Endothelial cell of umbilical vein (primary cell): ENCODE measurements at regions not wholly inside any gene's neighbourhood (a gene's known extent, or its start where the extent isn't known, plus 50 kb on each side); places are given as distances from the start of the nearest gene placed in this dataset.

Experiments
- EZH2 ChIP-seq: IDR thresholded peaks from 2 replicates; pipeline ENCODE4 v1.6.1; 2012; ENCODE audit warnings: borderline replicate concordance, low read depth, mild to moderate bottlenecking, moderate library complexity, low read length, inconsistent platforms; ENCODE audit not compliant: severe bottlenecking
- FOS ChIP-seq: IDR thresholded peaks from 2 replicates; pipeline ENCODE4 v1.6.1; 2011; ENCODE audit warnings: mild to moderate bottlenecking, low read length, moderate library complexity, borderline replicate concordance; ENCODE audit not compliant: insufficient read depth
- GATA2 ChIP-seq: IDR thresholded peaks from 2 replicates; pipeline ENCODE4 v1.7.0; 2011; ENCODE audit warnings: low read depth, mild to moderate bottlenecking, moderate library complexity, mixed read lengths, low read length; ENCODE audit not compliant: insufficient read length, insufficient read depth
- MYC ChIP-seq: IDR thresholded peaks from one replicate; pipeline ENCODE4 v1.6.1; 2011; ENCODE audit warnings: mild to moderate bottlenecking, low read depth, low read length
- POLR2A ChIP-seq: IDR thresholded peaks from 2 replicates; pipeline ENCODE4 v1.6.1; 2012; ENCODE audit warnings: low read depth, mild to moderate bottlenecking, control low read depth, low read length
- POLR2AphosphoS5 ChIP-seq: IDR thresholded peaks from 2 replicates; pipeline ENCODE4 v1.6.1; 2012; ENCODE audit warnings: low read depth, mild to moderate bottlenecking, control low read depth, low read length, moderate library complexity; ENCODE audit not compliant: insufficient read depth
- TF ChIP-seq, protein P1 (sequence below), 2 donors: IDR thresholded peaks; 1 replicate in 1 of 2; 2 replicates in 1 of 2; pipeline ENCODE4 v1.5.1; 2011; ENCODE audit warnings: low read length in 2 of 2, mild to moderate bottlenecking in 2 of 2, moderate library complexity in 2 of 2, control low read depth in 1 of 2, inconsistent platforms in 1 of 2, low read depth in 1 of 2; ENCODE audit not compliant: insufficient read depth in 1 of 2; ENCODE audit errors: extremely low read depth in 1 of 2
- TF ChIP-seq, protein P2 (sequence below): IDR thresholded peaks from 2 replicates; pipeline ENCODE4 v1.6.1; 2011; ENCODE audit not compliant: insufficient read depth, insufficient read length

- TF ChIP-seq, protein P1, sequence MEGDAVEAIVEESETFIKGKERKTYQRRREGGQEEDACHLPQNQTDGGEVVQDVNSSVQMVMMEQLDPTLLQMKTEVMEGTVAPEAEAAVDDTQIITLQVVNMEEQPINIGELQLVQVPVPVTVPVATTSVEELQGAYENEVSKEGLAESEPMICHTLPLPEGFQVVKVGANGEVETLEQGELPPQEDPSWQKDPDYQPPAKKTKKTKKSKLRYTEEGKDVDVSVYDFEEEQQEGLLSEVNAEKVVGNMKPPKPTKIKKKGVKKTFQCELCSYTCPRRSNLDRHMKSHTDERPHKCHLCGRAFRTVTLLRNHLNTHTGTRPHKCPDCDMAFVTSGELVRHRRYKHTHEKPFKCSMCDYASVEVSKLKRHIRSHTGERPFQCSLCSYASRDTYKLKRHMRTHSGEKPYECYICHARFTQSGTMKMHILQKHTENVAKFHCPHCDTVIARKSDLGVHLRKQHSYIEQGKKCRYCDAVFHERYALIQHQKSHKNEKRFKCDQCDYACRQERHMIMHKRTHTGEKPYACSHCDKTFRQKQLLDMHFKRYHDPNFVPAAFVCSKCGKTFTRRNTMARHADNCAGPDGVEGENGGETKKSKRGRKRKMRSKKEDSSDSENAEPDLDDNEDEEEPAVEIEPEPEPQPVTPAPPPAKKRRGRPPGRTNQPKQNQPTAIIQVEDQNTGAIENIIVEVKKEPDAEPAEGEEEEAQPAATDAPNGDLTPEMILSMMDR (IDR thresholded peaks at IDR 0.05; ENCODE audit: extremely low read depth in 1 of 2, insufficient read depth in 1 of 2, low read depth in 1 of 2, low read length in 2 of 2): no peak
- TF ChIP-seq POLR2A (no peak), EZH2 (no peak), MYC (no peak), POLR2AphosphoS5 (no peak), GATA2 (no peak), FOS (no peak)
- TF ChIP-seq, protein P2, sequence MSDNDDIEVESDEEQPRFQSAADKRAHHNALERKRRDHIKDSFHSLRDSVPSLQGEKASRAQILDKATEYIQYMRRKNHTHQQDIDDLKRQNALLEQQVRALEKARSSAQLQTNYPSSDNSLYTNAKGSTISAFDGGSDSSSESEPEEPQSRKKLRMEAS: no peak
These were observed 66.5 kb upstream of the SULF2 start for GRCh38 chr20:47851774-47852173.
